ENCODE measurements at regions not wholly inside any gene's neighbourhood (a gene's known extent, or its start where the extent isn't known, plus 50 kb on each side); places are given as distances from the start of the nearest gene placed in this dataset.

- no peak for DNase-seq
These were observed 49.7 kb upstream of the ARHGAP5 start for GRCh38 chr14:32027255-32027939.
